T-helper 17 cell (primary cell): ENCODE measurements at regions not wholly inside any gene's neighbourhood (a gene's known extent, or its start where the extent isn't known, plus 50 kb on each side); places are given as distances from the start of the nearest gene placed in this dataset.

Experiments
- ATAC-seq: fragments of 150-1000 bp; cut with Tn5 transposase; 2 replicates; pipeline ENCODE4 v1.10.0; 2021; ENCODE audit warnings: mild to moderate bottlenecking, moderate library complexity
- DNase-seq, 3 donors: peaks; one replicate each; pipeline versions ENCODE4 v3.0.0 to v3.0.0-alpha.2; 2020 to 2021
- H3K9me3 ChIP-seq: one replicate; pipeline ENCODE4 v1.7.0; 2013; ENCODE audit warnings: low read length, mild to moderate bottlenecking; ENCODE audit not compliant: control insufficient read depth, poor library complexity, severe bottlenecking
- H3K27ac Mint-ChIP-seq: one replicate; pipeline ENCODE4 v1.8.0; 2022; ENCODE audit warnings: mild to moderate bottlenecking, moderate library complexity, mixed read lengths
- H3K27me3 Mint-ChIP-seq: one replicate; pipeline ENCODE4 v1.8.0; 2022; ENCODE audit warnings: mixed read lengths
- H3K36me3 Mint-ChIP-seq: one replicate; pipeline ENCODE4 v1.8.0; 2022; ENCODE audit warnings: low read depth, mixed read lengths
- H3K4me1 Mint-ChIP-seq: one replicate; pipeline ENCODE4 v1.8.0; 2022; ENCODE audit warnings: mild to moderate bottlenecking, mixed read lengths
- H3K4me3 Mint-ChIP-seq: one replicate; pipeline ENCODE4 v1.8.0; 2022; ENCODE audit warnings: mild to moderate bottlenecking, moderate library complexity, mixed read lengths

- no peaks in the 10 kb centered on the region for H3K27me3 Mint-ChIP-seq
- H3K9me3 ChIP-seq: no peaks in the 10 kb centered on the region
- no peaks in the 10 kb centered on the region for H3K4me1 Mint-ChIP-seq
- no peak for DNase-seq
- ATAC-seq: no peak
- no peak overlapping the region for H3K4me3 Mint-ChIP-seq
- no peak overlapping the region for H3K27ac Mint-ChIP-seq
- no peaks in the 10 kb centered on the region for H3K36me3 Mint-ChIP-seq
Measured at GRCh38 chr4:24236532-24236931, 346.7 kb upstream of the PPARGC1A start.

GRCh38 chr4:24236120-24236519, 346.3 kb upstream of the PPARGC1A start:
- no peaks in the 10 kb centered on the region for H3K9me3 ChIP-seq
- Mint-ChIP-seq H3K4me1 (no peaks in the 10 kb centered on the region), H3K4me3 (no peak overlapping the region), H3K36me3 (no peaks in the 10 kb centered on the region), H3K27ac (no peak overlapping the region), H3K27me3 (no peaks in the 10 kb centered on the region)
- DNase-seq: no peak
- ATAC-seq: no peak

GRCh38 chr4:24235618-24236017, 345.8 kb upstream of the PPARGC1A start:
- H3K27ac Mint-ChIP-seq: no peak overlapping the region
- H3K4me1 Mint-ChIP-seq: no peaks in the 10 kb centered on the region
- no peak for DNase-seq
- H3K27me3 Mint-ChIP-seq: no peaks in the 10 kb centered on the region
- no peak for ATAC-seq
- H3K36me3 Mint-ChIP-seq: no peaks in the 10 kb centered on the region
- H3K4me3 Mint-ChIP-seq: no peak overlapping the region
- H3K9me3 ChIP-seq: no peaks in the 10 kb centered on the region

- no peaks in the 10 kb centered on the region for H3K36me3 Mint-ChIP-seq
- H3K4me3 Mint-ChIP-seq: no peak overlapping the region
- ATAC-seq: no peak
- no peaks in the 10 kb centered on the region for H3K4me1 Mint-ChIP-seq
- H3K9me3 ChIP-seq: no peaks in the 10 kb centered on the region
- no peak overlapping the region for H3K27ac Mint-ChIP-seq
- no peak for DNase-seq
- H3K27me3 Mint-ChIP-seq: no peaks in the 10 kb centered on the region
Measured at GRCh38 chr4:24234288-24234848, 344.5 kb upstream of the PPARGC1A start.

- no peaks in the 10 kb centered on the region for H3K9me3 ChIP-seq
- no peaks in the 10 kb centered on the region for H3K27me3 Mint-ChIP-seq
- no peak overlapping the region for H3K27ac Mint-ChIP-seq
- H3K4me1 Mint-ChIP-seq: no peaks in the 10 kb centered on the region
- DNase-seq (no peak), ATAC-seq (no peak)
- no peak overlapping the region for H3K4me3 Mint-ChIP-seq
- H3K36me3 Mint-ChIP-seq: no peaks in the 10 kb centered on the region
Measured at GRCh38 chr4:24230955-24231354, 341.1 kb upstream of the PPARGC1A start.

- no peaks in the 10 kb centered on the region for H3K9me3 ChIP-seq
- Mint-ChIP-seq H3K27me3 (no peaks in the 10 kb centered on the region), H3K36me3 (no peaks in the 10 kb centered on the region), H3K4me3 (no peak overlapping the region), H3K27ac (no peak overlapping the region), H3K4me1 (no peaks in the 10 kb centered on the region)
- no peak for DNase-seq
- no peak for ATAC-seq
Measured at GRCh38 chr4:24229978-24230377, 340.1 kb upstream of the PPARGC1A start.

- no peaks in the 10 kb centered on the region for H3K9me3 ChIP-seq
- no peak for ATAC-seq
- DNase-seq: no peak
- Mint-ChIP-seq H3K27me3 (no peaks in the 10 kb centered on the region), H3K4me3 (no peak overlapping the region), H3K4me1 (no peaks in the 10 kb centered on the region), H3K36me3 (no peaks in the 10 kb centered on the region), H3K27ac (no peak overlapping the region)
Measured at GRCh38 chr4:24228692-24229091, 338.8 kb upstream of the PPARGC1A start.

GRCh38 chr4:24226667-24227066, 336.8 kb upstream of the PPARGC1A start:
- Mint-ChIP-seq H3K4me1 (no peaks in the 10 kb centered on the region), H3K36me3 (no peaks in the 10 kb centered on the region), H3K4me3 (no peak overlapping the region), H3K27ac (no peak overlapping the region), H3K27me3 (no peaks in the 10 kb centered on the region)
- DNase-seq (no peak), ATAC-seq (no peak)
- no peaks in the 10 kb centered on the region for H3K9me3 ChIP-seq

- Mint-ChIP-seq H3K4me1 (no peaks in the 10 kb centered on the region), H3K4me3 (no peak overlapping the region), H3K27ac (no peak overlapping the region), H3K27me3 (no peaks in the 10 kb centered on the region), H3K36me3 (no peaks in the 10 kb centered on the region)
- DNase-seq (no peak), ATAC-seq (no peak)
- H3K9me3 ChIP-seq: no peaks in the 10 kb centered on the region
Measured at GRCh38 chr4:24226023-24226422, 336.2 kb upstream of the PPARGC1A start.

- H3K9me3 ChIP-seq: no peaks in the 10 kb centered on the region
- ATAC-seq: no peak
- H3K27ac Mint-ChIP-seq: no peak overlapping the region
- no peaks in the 10 kb centered on the region for H3K27me3 Mint-ChIP-seq
- DNase-seq: no peak
- no peaks in the 10 kb centered on the region for H3K4me1 Mint-ChIP-seq
- no peaks in the 10 kb centered on the region for H3K36me3 Mint-ChIP-seq
- no peak overlapping the region for H3K4me3 Mint-ChIP-seq
Measured at GRCh38 chr4:24224446-24224845, 334.6 kb upstream of the PPARGC1A start.

- H3K9me3 ChIP-seq: no peaks in the 10 kb centered on the region
- ATAC-seq (no peak), DNase-seq (no peak)
- Mint-ChIP-seq H3K4me1 (no peaks in the 10 kb centered on the region), H3K4me3 (no peak overlapping the region), H3K27ac (no peak overlapping the region), H3K36me3 (no peaks in the 10 kb centered on the region), H3K27me3 (no peaks in the 10 kb centered on the region)
Measured at GRCh38 chr4:24219209-24219608, 329.4 kb upstream of the PPARGC1A start.

- ATAC-seq: no peak
- Mint-ChIP-seq H3K4me1 (no peaks in the 10 kb centered on the region), H3K4me3 (no peak overlapping the region), H3K27me3 (no peaks in the 10 kb centered on the region), H3K27ac (no peak overlapping the region), H3K36me3 (no peaks in the 10 kb centered on the region)
- H3K9me3 ChIP-seq: no peaks in the 10 kb centered on the region
- no peak for DNase-seq
Measured at GRCh38 chr4:24218566-24218965, 328.7 kb upstream of the PPARGC1A start.

GRCh38 chr4:24214796-24215195, 324.9 kb upstream of the PPARGC1A start:
- Mint-ChIP-seq H3K27ac (no peak overlapping the region), H3K27me3 (no peaks in the 10 kb centered on the region), H3K4me1 (no peaks in the 10 kb centered on the region), H3K36me3 (no peaks in the 10 kb centered on the region), H3K4me3 (no peak overlapping the region)
- no peaks in the 10 kb centered on the region for H3K9me3 ChIP-seq
- ATAC-seq (no peak), DNase-seq (no peak)

GRCh38 chr4:24213961-24214360, 324.1 kb upstream of the PPARGC1A start:
- Mint-ChIP-seq H3K36me3 (no peaks in the 10 kb centered on the region), H3K4me1 (no peaks in the 10 kb centered on the region), H3K27ac (no peak overlapping the region), H3K27me3 (no peaks in the 10 kb centered on the region), H3K4me3 (no peak overlapping the region)
- no peak for DNase-seq
- ATAC-seq: no peak
- no peaks in the 10 kb centered on the region for H3K9me3 ChIP-seq
